B cell (primary cell): ENCODE measurements at regions not wholly inside any gene's neighbourhood (a gene's known extent, or its start where the extent isn't known, plus 50 kb on each side); places are given as distances from the start of the nearest gene placed in this dataset.
"Not testable (repeated sequence)": the region's sequence is repeated elsewhere in the genome, so short reads cannot be mapped to it uniquely, and the experiment has no call there.

Experiments used
- EZH2 ChIP-seq: IDR thresholded peaks from 2 replicates; pipeline ENCODE4 v1.6.1; 2012; ENCODE audit warnings: borderline replicate concordance, low read depth, mild to moderate bottlenecking, moderate library complexity, low read length; ENCODE audit not compliant: insufficient read depth, poor library complexity, severe bottlenecking
- TF ChIP-seq, protein P1 (sequence below): fragments of 200-600 bp; IDR thresholded peaks from one replicate; pipeline ENCODE4 v1.8.0; 2022; ENCODE audit warnings: antibody characterized with exemption, mild to moderate bottlenecking

DNA sequence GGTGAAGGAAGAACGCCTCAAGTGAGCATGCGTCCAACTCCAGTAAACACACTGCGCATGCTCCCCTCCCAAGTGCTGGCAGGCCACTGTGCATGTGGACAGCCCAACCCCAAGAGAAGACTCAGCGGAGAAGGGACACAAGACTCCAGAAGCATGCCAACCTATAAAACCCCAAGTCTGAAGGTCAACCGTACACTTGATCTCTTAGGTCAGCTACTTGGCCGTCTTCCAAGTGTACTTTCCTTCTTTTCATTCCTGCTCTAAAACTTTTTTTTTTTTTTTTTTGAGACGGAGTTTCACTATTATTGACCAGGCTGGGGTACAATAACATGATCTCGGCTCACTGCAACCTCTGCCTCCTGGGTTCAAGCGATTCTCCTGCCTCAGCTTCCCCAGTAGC, 401.2 kb upstream of the USP9Y start:
- TF ChIP-seq, protein P1, sequence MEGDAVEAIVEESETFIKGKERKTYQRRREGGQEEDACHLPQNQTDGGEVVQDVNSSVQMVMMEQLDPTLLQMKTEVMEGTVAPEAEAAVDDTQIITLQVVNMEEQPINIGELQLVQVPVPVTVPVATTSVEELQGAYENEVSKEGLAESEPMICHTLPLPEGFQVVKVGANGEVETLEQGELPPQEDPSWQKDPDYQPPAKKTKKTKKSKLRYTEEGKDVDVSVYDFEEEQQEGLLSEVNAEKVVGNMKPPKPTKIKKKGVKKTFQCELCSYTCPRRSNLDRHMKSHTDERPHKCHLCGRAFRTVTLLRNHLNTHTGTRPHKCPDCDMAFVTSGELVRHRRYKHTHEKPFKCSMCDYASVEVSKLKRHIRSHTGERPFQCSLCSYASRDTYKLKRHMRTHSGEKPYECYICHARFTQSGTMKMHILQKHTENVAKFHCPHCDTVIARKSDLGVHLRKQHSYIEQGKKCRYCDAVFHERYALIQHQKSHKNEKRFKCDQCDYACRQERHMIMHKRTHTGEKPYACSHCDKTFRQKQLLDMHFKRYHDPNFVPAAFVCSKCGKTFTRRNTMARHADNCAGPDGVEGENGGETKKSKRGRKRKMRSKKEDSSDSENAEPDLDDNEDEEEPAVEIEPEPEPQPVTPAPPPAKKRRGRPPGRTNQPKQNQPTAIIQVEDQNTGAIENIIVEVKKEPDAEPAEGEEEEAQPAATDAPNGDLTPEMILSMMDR, result not testable (repeated sequence)
- TF ChIP-seq EZH2, result not testable (repeated sequence)
